ENCODE measurements at regions not wholly inside any gene's neighbourhood (a gene's known extent, or its start where the extent isn't known, plus 50 kb on each side); places are given as distances from the start of the nearest gene placed in this dataset.
A peak's percentile ranks its signal among the peaks of the same experiment; 100 is the strongest.

DNA sequence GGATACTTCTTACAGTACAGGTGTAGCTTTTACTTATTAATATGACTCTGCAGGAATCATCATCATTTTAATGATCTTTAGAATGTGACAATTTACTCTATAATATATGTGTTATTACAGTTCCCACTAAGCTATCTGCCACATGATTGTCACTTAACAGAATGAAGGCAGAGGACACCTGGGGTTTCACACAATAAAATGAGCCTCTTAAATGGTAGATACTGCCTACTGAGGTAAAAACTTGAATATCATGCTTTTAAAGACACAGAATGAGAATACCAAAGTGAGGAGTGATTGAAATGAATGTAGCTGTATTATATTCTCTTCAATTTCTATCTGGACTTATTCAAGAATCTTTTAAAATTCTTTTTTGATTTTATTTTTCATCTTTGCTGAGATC lies 1255.3 kb upstream of the LRRN3 start:
- Histone ChIP-seq H4K20me1 (ENCODE audit: control insufficient read depth, insufficient read depth, low read depth, low read length) (no peaks in the 10 kb centered on the region), H3K27me3 (ENCODE audit: control insufficient read depth, low read length) (no peaks in the 10 kb centered on the region), H3K4me2 (ENCODE audit: low read length) (no peak overlapping the region)

GRCh38 chr7:109836016-109836415 lies 1254.9 kb upstream of the LRRN3 start:
- Histone ChIP-seq H3K4me1 (ENCODE audit: control insufficient read depth, low read length) (no peaks in the 10 kb centered on the region), H3K4me2 (ENCODE audit: low read length) (no peak overlapping the region), H4K20me1 (ENCODE audit: control insufficient read depth, insufficient read depth, low read depth, low read length) (no peaks in the 10 kb centered on the region), H3K27me3 (ENCODE audit: control insufficient read depth, low read length) (no peaks in the 10 kb centered on the region), H3K79me2 (ENCODE audit: control insufficient read depth, low read length) (no peaks in the 10 kb centered on the region), H3K27ac (ENCODE audit: low read depth, low read length) (no peak overlapping the region), H3K4me3 (ENCODE audit: low read length) (no peak overlapping the region), H3K9me3 (ENCODE audit: control insufficient read depth, insufficient read depth, low read length) (no peaks in the 10 kb centered on the region), H3K36me3 (ENCODE audit: control insufficient read depth, low read length) (no peaks in the 10 kb centered on the region), H3K9me2 (replicated peaks; ENCODE audit: control insufficient read depth, low read length) (no peaks in the 10 kb centered on the region), H3F3A (ENCODE audit: control insufficient read depth, insufficient read depth) (no peaks in the 10 kb centered on the region)
- no peak for TF ChIP-seq EZH2phosphoT487 (IDR thresholded peaks at IDR 0.05; ENCODE audit: borderline replicate concordance, low read length)
- TF ChIP-seq, protein P1, sequence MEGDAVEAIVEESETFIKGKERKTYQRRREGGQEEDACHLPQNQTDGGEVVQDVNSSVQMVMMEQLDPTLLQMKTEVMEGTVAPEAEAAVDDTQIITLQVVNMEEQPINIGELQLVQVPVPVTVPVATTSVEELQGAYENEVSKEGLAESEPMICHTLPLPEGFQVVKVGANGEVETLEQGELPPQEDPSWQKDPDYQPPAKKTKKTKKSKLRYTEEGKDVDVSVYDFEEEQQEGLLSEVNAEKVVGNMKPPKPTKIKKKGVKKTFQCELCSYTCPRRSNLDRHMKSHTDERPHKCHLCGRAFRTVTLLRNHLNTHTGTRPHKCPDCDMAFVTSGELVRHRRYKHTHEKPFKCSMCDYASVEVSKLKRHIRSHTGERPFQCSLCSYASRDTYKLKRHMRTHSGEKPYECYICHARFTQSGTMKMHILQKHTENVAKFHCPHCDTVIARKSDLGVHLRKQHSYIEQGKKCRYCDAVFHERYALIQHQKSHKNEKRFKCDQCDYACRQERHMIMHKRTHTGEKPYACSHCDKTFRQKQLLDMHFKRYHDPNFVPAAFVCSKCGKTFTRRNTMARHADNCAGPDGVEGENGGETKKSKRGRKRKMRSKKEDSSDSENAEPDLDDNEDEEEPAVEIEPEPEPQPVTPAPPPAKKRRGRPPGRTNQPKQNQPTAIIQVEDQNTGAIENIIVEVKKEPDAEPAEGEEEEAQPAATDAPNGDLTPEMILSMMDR (IDR thresholded peaks at IDR 0.05; ENCODE audit: low read depth, low read length, poor library complexity, severe bottlenecking), result no peak

More for the DNA sequence above, 1255.3 kb upstream of the LRRN3 start:
- no peaks in the 10 kb centered on the region for H3K36me3 ChIP-seq (ENCODE audit: control insufficient read depth, low read length)
- H3F3A ChIP-seq (ENCODE audit: control insufficient read depth, insufficient read depth), result no peaks in the 10 kb centered on the region
- no peaks in the 10 kb centered on the region for H3K4me1 ChIP-seq (ENCODE audit: control insufficient read depth, low read length)
- no peaks in the 10 kb centered on the region for H3K9me3 ChIP-seq (ENCODE audit: control insufficient read depth, insufficient read depth, low read length)
- H3K4me3 ChIP-seq (ENCODE audit: low read length), result no peak overlapping the region
- TF ChIP-seq, protein P1 (IDR thresholded peaks at IDR 0.05; ENCODE audit: low read depth, low read length, poor library complexity, severe bottlenecking), result no peak
- TF ChIP-seq EZH2phosphoT487 (IDR thresholded peaks at IDR 0.05; ENCODE audit: borderline replicate concordance, low read length), result no peak
- H3K79me2 ChIP-seq (ENCODE audit: control insufficient read depth, low read length), result no peaks in the 10 kb centered on the region
- H3K9me2 ChIP-seq (replicated peaks; ENCODE audit: control insufficient read depth, low read length), result no peaks in the 10 kb centered on the region
- no peak overlapping the region for H3K27ac ChIP-seq (ENCODE audit: low read depth, low read length)

GRCh38 chr7:109842386-109842785 lies 1248.5 kb upstream of the LRRN3 start:
- H3K36me3 ChIP-seq (ENCODE audit: control insufficient read depth, low read length), result no peaks in the 10 kb centered on the region
- no peak overlapping the region for H3K4me3 ChIP-seq (ENCODE audit: low read length)
- no peaks in the 10 kb centered on the region for H3K4me1 ChIP-seq (ENCODE audit: control insufficient read depth, low read length)
- no peaks in the 10 kb centered on the region for H3K79me2 ChIP-seq (ENCODE audit: control insufficient read depth, low read length)
- no peak for TF ChIP-seq EZH2phosphoT487 (IDR thresholded peaks at IDR 0.05; ENCODE audit: borderline replicate concordance, low read length)
- TF ChIP-seq, protein P1 (IDR thresholded peaks at IDR 0.05; ENCODE audit: low read depth, low read length, poor library complexity, severe bottlenecking), result no peak
- H4K20me1 ChIP-seq (ENCODE audit: control insufficient read depth, insufficient read depth, low read depth, low read length), result no peaks in the 10 kb centered on the region
- H3F3A ChIP-seq (ENCODE audit: control insufficient read depth, insufficient read depth), result no peaks in the 10 kb centered on the region
- no peaks in the 10 kb centered on the region for H3K9me2 ChIP-seq (replicated peaks; ENCODE audit: control insufficient read depth, low read length)
- H3K27me3 ChIP-seq (ENCODE audit: control insufficient read depth, low read length), result no peaks in the 10 kb centered on the region
- no peaks in the 10 kb centered on the region for H3K9me3 ChIP-seq (ENCODE audit: control insufficient read depth, insufficient read depth, low read length)
- H3K4me2 ChIP-seq (ENCODE audit: low read length), result no peak overlapping the region
- no peak overlapping the region for H3K27ac ChIP-seq (ENCODE audit: low read depth, low read length)

DNA sequence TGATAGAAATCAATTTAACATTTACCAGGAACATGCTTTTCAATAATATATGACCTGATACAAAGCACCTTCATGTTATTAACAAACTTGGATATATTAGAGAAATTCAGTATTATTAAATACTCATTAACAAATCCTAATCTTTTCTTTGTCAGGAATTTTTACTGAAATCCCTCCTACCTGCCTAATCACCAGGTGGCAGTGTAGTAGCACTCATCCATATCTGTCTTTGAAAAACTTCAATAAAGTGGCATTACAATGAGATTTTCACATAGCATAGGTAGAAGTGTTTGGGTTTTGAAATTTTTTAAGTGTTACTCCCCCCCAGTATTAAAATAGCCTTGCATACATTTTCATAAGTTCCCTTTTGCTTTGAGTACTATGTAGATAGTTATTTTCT lies 1246.6 kb upstream of the LRRN3 start:
- H4K20me1 ChIP-seq (ENCODE audit: control insufficient read depth, insufficient read depth, low read depth, low read length), result no peaks in the 10 kb centered on the region
- no peaks in the 10 kb centered on the region for H3K79me2 ChIP-seq (ENCODE audit: control insufficient read depth, low read length)
- TF ChIP-seq, protein P1 (IDR thresholded peaks at IDR 0.05; ENCODE audit: low read depth, low read length, poor library complexity, severe bottlenecking), result peak; percentile 47
- no peak for TF ChIP-seq EZH2phosphoT487 (IDR thresholded peaks at IDR 0.05; ENCODE audit: borderline replicate concordance, low read length)
- no peak overlapping the region for H3K27ac ChIP-seq (ENCODE audit: low read depth, low read length)
- no peaks in the 10 kb centered on the region for H3K4me1 ChIP-seq (ENCODE audit: control insufficient read depth, low read length)
- no peaks in the 10 kb centered on the region for H3K27me3 ChIP-seq (ENCODE audit: control insufficient read depth, low read length)
- H3K4me2 ChIP-seq (ENCODE audit: low read length), result no peak overlapping the region
- no peaks in the 10 kb centered on the region for H3K9me3 ChIP-seq (ENCODE audit: control insufficient read depth, insufficient read depth, low read length)
- H3K9me2 ChIP-seq (replicated peaks; ENCODE audit: control insufficient read depth, low read length), result no peaks in the 10 kb centered on the region
- no peak overlapping the region for H3K4me3 ChIP-seq (ENCODE audit: low read length)
- H3F3A ChIP-seq (ENCODE audit: control insufficient read depth, insufficient read depth), result no peaks in the 10 kb centered on the region
- no peaks in the 10 kb centered on the region for H3K36me3 ChIP-seq (ENCODE audit: control insufficient read depth, low read length)
